ENCODE measurements at regions not wholly inside any gene's neighbourhood (a gene's known extent, or its start where the extent isn't known, plus 50 kb on each side); places are given as distances from the start of the nearest gene placed in this dataset.

GRCh38 chr6:9482030-9482738 lies 932.7 kb downstream of the TFAP2A start:
- H3K4me1 ChIP-seq (ENCODE audit: control insufficient read depth, insufficient read depth, low read length) = peaks cover 28% of the 10 kb centered on the region
- no peaks in the 10 kb centered on the region for H3K36me3 ChIP-seq (ENCODE audit: insufficient read depth, low read length)
- no peaks in the 10 kb centered on the region for H3K9me3 ChIP-seq (replicated peaks; ENCODE audit: low read length)
- no peaks in the 10 kb centered on the region for H3K27me3 ChIP-seq (ENCODE audit: control insufficient read depth, insufficient read depth, low read length)
- no peak overlapping the region for H3K9ac ChIP-seq (ENCODE audit: low read depth, low read length)
- H3K4me3 ChIP-seq (ENCODE audit: low read length) = no peak overlapping the region
- peak overlapping the region; percentile 44 for H3K4me2 ChIP-seq (ENCODE audit: low read length)

GRCh38 chr6:9481292-9482029 lies 933.4 kb downstream of the TFAP2A start:
- Histone ChIP-seq H3K9ac (ENCODE audit: low read depth, low read length) (no peak overlapping the region), H3K4me3 (ENCODE audit: low read length) (no peak overlapping the region), H3K9me3 (replicated peaks; ENCODE audit: low read length) (no peaks in the 10 kb centered on the region), H3K4me1 (ENCODE audit: control insufficient read depth, insufficient read depth, low read length) (peaks cover 28% of the 10 kb centered on the region), H3K4me2 (ENCODE audit: low read length) (peak overlapping the region; percentile 39), H3K27me3 (ENCODE audit: control insufficient read depth, insufficient read depth, low read length) (no peaks in the 10 kb centered on the region), H3K36me3 (ENCODE audit: insufficient read depth, low read length) (no peaks in the 10 kb centered on the region)

- Histone ChIP-seq H3K9ac (ENCODE audit: low read depth, low read length) (no peak overlapping the region), H3K9me3 (replicated peaks; ENCODE audit: low read length) (no peaks in the 10 kb centered on the region), H3K27me3 (ENCODE audit: control insufficient read depth, insufficient read depth, low read length) (peaks cover 10% of the 10 kb centered on the region)
These were observed 946.6 kb downstream of the TFAP2A start for GRCh38 chr6:9468277-9468676.

DNA sequence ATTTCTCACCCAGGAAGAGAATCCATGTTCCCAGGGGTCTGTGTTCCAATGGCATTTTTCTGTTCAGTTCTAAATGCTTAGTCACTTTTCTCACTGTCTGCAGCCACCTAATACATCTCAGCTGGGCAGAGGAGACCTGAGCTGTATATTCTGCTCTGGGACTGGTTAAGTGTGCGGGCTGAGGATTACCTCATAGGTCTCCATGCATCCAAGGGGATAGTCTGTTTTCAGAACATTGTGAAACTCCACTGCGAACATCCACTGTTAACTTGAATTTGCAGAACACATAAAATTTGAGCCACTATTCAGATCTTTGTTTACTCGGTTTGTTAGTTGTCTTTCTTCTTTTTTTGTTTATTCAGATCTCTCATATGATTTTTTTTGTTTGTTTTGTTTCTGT lies 947.1 kb downstream of the TFAP2A start:
- no peak overlapping the region for H3K4me2 ChIP-seq (ENCODE audit: low read length)
- no peak overlapping the region for H3K4me3 ChIP-seq (ENCODE audit: low read length)
- no peak overlapping the region for H3K9ac ChIP-seq (ENCODE audit: low read depth, low read length)
- H3K4me1 ChIP-seq (ENCODE audit: control insufficient read depth, insufficient read depth, low read length) = peaks cover 4% of the 10 kb centered on the region
- H3K9me3 ChIP-seq (replicated peaks; ENCODE audit: low read length) = no peaks in the 10 kb centered on the region
- no peaks in the 10 kb centered on the region for H3K36me3 ChIP-seq (ENCODE audit: insufficient read depth, low read length)
- H3K27me3 ChIP-seq (ENCODE audit: control insufficient read depth, insufficient read depth, low read length) = peaks cover 10% of the 10 kb centered on the region

More at GRCh38 chr6:9468277-9468676, 946.6 kb downstream of the TFAP2A start:
- Histone ChIP-seq H3K36me3 (ENCODE audit: insufficient read depth, low read length) (no peaks in the 10 kb centered on the region), H3K4me1 (ENCODE audit: control insufficient read depth, insufficient read depth, low read length) (peaks cover 4% of the 10 kb centered on the region), H3K4me3 (ENCODE audit: low read length) (no peak overlapping the region), H3K4me2 (ENCODE audit: low read length) (no peak overlapping the region)

DNA sequence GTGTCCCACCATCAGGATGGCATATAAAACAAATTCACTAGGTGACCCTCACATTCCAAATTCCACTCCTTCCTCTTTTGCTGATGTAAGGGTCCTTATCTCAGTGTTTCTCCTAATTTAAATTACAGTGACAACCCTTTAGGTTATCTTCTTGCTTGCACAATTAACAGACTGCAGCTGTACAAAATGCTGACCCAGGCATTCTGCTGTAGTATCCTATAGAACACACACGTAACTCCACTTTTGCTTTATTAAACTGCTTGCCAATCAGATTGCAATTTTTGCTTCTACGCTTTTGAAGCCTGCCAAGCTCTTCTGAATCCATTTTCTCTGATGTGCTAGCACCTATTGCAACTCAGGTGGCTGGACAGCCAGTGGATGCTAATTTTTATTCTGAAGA lies 950.3 kb downstream of the TFAP2A start:
- Histone ChIP-seq H3K4me1 (ENCODE audit: control insufficient read depth, insufficient read depth, low read length) (no peaks in the 10 kb centered on the region), H3K36me3 (ENCODE audit: insufficient read depth, low read length) (no peaks in the 10 kb centered on the region), H3K4me2 (ENCODE audit: low read length) (no peak overlapping the region), H3K27me3 (ENCODE audit: control insufficient read depth, insufficient read depth, low read length) (peaks cover 10% of the 10 kb centered on the region), H3K4me3 (ENCODE audit: low read length) (no peak overlapping the region), H3K9ac (ENCODE audit: low read depth, low read length) (no peak overlapping the region), H3K9me3 (replicated peaks; ENCODE audit: low read length) (no peaks in the 10 kb centered on the region)

- peaks cover 7% of the 10 kb centered on the region for H3K27me3 ChIP-seq (ENCODE audit: control insufficient read depth, insufficient read depth, low read length)
- H3K4me2 ChIP-seq (ENCODE audit: low read length) = no peak overlapping the region
- no peak overlapping the region for H3K9ac ChIP-seq (ENCODE audit: low read depth, low read length)
- no peak overlapping the region for H3K4me3 ChIP-seq (ENCODE audit: low read length)
- no peaks in the 10 kb centered on the region for H3K4me1 ChIP-seq (ENCODE audit: control insufficient read depth, insufficient read depth, low read length)
- H3K9me3 ChIP-seq (replicated peaks; ENCODE audit: low read length) = no peaks in the 10 kb centered on the region
- no peaks in the 10 kb centered on the region for H3K36me3 ChIP-seq (ENCODE audit: insufficient read depth, low read length)
These were observed 951.6 kb downstream of the TFAP2A start for GRCh38 chr6:9463311-9463710.

- Histone ChIP-seq H3K36me3 (ENCODE audit: insufficient read depth, low read length) (no peaks in the 10 kb centered on the region), H3K4me2 (ENCODE audit: low read length) (no peak overlapping the region), H3K27me3 (ENCODE audit: control insufficient read depth, insufficient read depth, low read length) (peaks cover 7% of the 10 kb centered on the region), H3K4me3 (ENCODE audit: low read length) (no peak overlapping the region), H3K9me3 (replicated peaks; ENCODE audit: low read length) (no peaks in the 10 kb centered on the region), H3K9ac (ENCODE audit: low read depth, low read length) (no peak overlapping the region), H3K4me1 (ENCODE audit: control insufficient read depth, insufficient read depth, low read length) (no peaks in the 10 kb centered on the region)
These were observed 953.7 kb downstream of the TFAP2A start for GRCh38 chr6:9461188-9461587.

GRCh38 chr6:9458424-9458823 lies 956.5 kb downstream of the TFAP2A start:
- no peaks in the 10 kb centered on the region for H3K9me3 ChIP-seq (replicated peaks; ENCODE audit: low read length)
- H3K27me3 ChIP-seq (ENCODE audit: control insufficient read depth, insufficient read depth, low read length) = peaks cover 3% of the 10 kb centered on the region
- no peak overlapping the region for H3K9ac ChIP-seq (ENCODE audit: low read depth, low read length)
- no peak overlapping the region for H3K4me3 ChIP-seq (ENCODE audit: low read length)
- no peaks in the 10 kb centered on the region for H3K4me1 ChIP-seq (ENCODE audit: control insufficient read depth, insufficient read depth, low read length)
- no peak overlapping the region for H3K4me2 ChIP-seq (ENCODE audit: low read length)
- no peaks in the 10 kb centered on the region for H3K36me3 ChIP-seq (ENCODE audit: insufficient read depth, low read length)

GRCh38 chr6:9455864-9456658 lies 958.8 kb downstream of the TFAP2A start:
- Histone ChIP-seq H3K4me1 (ENCODE audit: control insufficient read depth, insufficient read depth, low read length) (no peaks in the 10 kb centered on the region), H3K9me3 (replicated peaks; ENCODE audit: low read length) (no peaks in the 10 kb centered on the region), H3K4me2 (ENCODE audit: low read length) (no peak overlapping the region), H3K36me3 (ENCODE audit: insufficient read depth, low read length) (no peaks in the 10 kb centered on the region), H3K27me3 (ENCODE audit: control insufficient read depth, insufficient read depth, low read length) (peaks cover 3% of the 10 kb centered on the region), H3K9ac (ENCODE audit: low read depth, low read length) (no peak overlapping the region), H3K4me3 (ENCODE audit: low read length) (no peak overlapping the region)

DNA sequence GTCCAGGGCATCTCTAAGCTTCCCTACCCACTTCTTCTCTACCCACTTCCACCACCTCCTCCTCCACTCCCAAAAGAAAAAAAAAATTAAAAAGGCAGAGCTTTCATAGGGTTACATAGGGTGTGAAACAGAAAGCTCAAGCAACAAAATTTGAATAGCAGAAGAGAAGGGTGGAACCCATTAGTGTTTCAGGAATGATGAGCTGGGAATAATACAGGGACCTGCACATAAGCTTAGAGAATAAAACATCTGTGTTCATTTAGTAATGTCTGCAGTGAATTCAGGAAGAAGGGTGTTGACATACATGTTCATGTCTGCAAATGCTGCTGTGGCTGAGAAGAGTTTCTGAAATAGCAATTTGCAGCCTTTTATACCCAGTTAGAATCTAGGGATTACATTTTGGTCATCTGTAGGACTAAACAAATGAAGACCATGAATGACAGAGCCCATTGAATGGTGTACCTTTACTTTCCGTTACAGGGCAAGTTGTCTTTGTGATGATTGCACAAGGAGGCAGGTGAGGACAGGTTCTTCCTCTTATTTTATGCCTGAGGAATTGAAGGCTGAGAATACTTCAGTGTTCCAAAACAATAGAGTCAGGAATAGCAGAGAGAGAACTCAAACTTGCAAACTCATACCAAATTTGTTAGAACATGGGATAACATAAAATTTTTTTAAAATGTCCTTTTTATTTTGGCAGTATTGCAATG lies 975.1 kb downstream of the TFAP2A start:
- Histone ChIP-seq H3K36me3 (ENCODE audit: insufficient read depth, low read length) (no peaks in the 10 kb centered on the region), H3K9me3 (replicated peaks; ENCODE audit: low read length) (no peaks in the 10 kb centered on the region), H3K27me3 (ENCODE audit: control insufficient read depth, insufficient read depth, low read length) (no peaks in the 10 kb centered on the region), H3K9ac (ENCODE audit: low read depth, low read length) (no peak overlapping the region), H3K4me2 (ENCODE audit: low read length) (no peak overlapping the region), H3K4me1 (ENCODE audit: control insufficient read depth, insufficient read depth, low read length) (no peaks in the 10 kb centered on the region), H3K4me3 (ENCODE audit: low read length) (no peak overlapping the region)

DNA sequence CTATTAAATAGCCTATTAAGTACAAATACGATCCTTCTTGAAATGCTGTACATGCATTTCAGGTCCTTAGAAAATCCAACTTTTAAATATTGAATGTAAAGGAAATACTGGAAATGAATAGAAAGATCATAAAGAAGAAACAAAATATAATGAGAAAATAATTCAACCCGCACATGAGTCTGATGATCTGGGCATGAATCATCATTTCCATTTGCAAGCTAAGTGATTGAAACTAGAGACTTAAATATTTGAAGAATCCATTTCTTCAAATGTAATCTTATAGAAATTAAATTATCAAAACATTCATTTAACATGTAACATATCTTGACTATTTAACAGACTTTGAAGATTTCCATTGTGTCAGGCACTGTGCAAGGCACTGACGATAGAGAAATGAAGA lies 977.0 kb downstream of the TFAP2A start:
- no peaks in the 10 kb centered on the region for H3K9me3 ChIP-seq (replicated peaks; ENCODE audit: low read length)
- no peaks in the 10 kb centered on the region for H3K27me3 ChIP-seq (ENCODE audit: control insufficient read depth, insufficient read depth, low read length)
- H3K4me3 ChIP-seq (ENCODE audit: low read length) = no peak overlapping the region
- no peak overlapping the region for H3K9ac ChIP-seq (ENCODE audit: low read depth, low read length)
- H3K4me2 ChIP-seq (ENCODE audit: low read length) = no peak overlapping the region
- H3K4me1 ChIP-seq (ENCODE audit: control insufficient read depth, insufficient read depth, low read length) = no peaks in the 10 kb centered on the region
- H3K36me3 ChIP-seq (ENCODE audit: insufficient read depth, low read length) = no peaks in the 10 kb centered on the region

Measured in skeletal muscle satellite cell (primary cell).